Stimulated activated CD8-positive, alpha-beta memory T cell treated with anti-CD3 and anti-CD28 coated beads, Interleukin-12 subunit alpha, Interleukin-12 subunit beta, amount 100 ng/mL, for 4 hours (primary cell): ENCODE measurements at regions not wholly inside any gene's neighbourhood (a gene's known extent, or its start where the extent isn't known, plus 50 kb on each side); places are given as distances from the start of the nearest gene placed in this dataset.

ENCODE experiments used
- DNase-seq: peaks from one replicate; pipeline ENCODE4 v3.0.0-alpha.2; 2020; ENCODE audit warnings: low read depth

DNA sequence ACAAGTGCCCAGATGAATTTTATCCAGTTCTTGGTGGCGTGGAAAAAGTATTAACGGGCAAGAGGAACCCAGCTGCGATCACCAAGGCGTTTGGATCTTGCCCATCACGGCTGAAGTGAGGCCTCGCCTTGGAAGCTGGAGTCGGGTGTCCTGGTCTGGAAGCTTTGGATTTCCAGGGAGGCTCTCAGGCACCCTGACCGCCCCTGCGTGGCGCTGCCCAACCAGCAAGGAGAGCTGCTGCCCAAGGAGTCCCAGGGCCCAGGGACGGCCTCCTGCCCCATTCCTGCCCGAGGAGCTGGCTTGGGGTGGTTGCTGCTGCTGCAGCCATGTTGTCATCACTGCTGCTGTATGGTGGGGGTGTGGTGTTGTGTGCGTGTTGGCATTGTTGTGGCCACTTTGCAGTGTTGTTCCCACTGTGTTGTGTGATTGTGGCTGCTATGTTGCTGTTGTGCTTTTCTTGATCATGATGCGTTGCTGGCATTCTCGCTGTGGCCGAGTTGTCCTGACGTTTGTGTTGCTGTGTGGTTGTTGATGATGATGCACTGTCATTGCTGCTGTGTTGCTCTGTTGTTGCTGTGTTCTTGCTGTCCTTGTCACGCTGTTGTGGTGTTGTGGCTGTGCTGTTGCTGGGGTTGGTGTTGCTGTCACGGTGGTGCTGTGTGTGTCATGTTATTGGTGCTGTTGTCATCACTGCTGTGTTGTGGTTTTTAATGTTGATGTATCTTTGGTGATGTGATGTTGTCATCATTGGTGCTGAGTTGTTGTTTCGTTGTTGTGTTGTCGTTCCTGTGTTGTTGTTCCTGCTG, 318.8 kb downstream of the C16orf95 start:
- DNase-seq, result no peak

- no peak for DNase-seq
Observed at GRCh38 chr16:87000001-87000400, 317.2 kb downstream of the C16orf95 start.

DNA sequence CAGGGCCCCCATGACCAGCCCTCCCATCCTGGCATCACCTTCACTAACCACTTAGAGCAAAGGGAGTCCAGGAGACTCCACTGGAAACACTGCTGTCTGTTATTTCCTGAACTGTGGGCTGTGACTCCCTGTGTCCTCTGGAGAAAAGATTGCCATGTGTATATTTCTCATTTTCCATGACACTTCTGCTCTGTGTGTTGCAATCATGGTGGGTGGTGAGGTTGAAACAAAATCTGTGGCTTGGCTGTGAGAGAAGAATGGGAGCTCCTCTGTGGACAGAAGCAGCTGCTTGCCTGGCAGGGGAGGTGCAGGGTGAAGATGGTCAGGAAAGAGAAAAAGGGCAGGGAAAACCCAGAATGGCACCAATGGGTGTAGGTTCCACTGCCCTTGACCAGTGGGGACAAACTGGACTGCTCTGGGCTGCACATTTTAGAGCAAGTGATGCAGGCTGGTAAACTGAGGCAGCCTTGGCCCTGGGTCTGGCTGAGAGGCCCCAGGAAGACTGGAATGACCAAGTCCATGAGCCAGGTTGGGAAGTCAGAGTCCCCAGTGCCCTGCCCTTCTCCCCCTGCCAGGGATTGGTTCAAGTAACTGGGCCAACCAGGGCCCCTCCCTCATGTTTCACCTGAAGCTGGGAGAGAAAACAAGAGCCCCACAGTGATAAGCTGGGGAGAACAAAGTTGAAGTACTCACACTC, 314.3 kb downstream of the C16orf95 start:
- no peak for DNase-seq

- DNase-seq, result no peak
Observed at GRCh38 chr16:87003414-87003755, 313.8 kb downstream of the C16orf95 start.

DNA sequence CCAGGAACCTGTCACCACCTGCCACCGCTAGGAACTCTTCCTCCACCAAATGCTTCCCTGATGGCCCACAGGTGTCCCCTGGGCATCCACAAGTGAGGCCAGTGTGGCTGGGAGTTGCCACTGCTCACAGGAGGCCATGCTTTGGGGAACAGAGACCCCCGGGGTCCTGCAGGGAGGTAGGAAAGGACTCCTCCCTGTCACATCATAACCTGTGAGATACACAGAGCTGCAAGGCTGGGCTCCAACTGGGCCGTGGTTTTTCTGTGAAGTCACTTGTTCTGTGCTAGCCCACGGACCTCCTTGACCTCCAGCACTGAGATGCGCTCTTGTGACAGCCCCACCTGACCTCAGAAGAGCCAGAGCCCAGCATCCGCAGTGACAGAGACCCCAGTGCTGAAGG, 311.2 kb downstream of the C16orf95 start:
- DNase-seq, result no peak

DNA sequence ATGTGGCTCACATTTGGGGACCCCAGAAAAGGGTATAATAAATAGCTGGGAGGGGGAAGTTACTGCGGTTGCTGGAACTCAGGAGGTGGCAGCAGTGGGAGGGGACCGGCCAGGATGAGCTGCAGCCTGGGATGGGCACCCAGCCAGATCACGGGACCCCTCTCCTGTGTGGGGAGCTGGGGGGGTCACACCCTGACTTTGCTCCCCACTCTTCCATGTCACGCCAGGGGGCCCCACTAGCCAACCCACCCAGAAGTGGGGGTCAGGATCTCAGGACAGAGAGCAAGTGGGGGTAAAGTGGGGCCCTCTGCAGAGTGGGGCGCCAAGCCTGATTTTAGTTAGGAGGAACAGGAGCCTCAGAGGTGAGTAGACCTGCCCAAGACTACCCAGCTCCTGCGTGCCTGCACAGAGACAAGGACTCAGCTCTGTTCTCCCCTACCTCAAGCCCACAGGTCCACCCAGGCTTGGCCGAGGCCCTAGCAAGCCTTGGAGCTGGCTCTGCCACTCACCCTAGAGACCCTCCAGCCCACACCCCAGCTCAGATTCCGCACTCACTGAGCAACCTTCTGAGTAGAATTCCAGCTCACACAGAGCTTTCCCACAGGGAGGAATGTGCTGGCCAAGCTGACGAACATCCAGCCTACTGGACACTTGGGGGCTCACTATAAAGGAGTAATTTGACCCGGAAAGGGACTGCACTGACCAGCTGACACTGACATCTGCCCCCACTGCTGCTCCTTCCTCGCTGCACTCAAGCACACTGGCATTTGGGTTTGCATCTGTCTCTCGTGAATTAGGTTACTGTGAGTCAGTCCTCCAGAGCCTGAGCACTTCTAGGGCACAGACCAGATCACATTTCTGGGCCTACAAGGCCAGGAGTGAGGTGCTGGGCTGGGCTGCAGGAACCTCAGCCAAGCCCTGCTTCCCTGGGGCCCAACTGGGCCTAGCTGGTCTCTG, 310.1 kb downstream of the C16orf95 start:
- DNase-seq, result no peak

DNA sequence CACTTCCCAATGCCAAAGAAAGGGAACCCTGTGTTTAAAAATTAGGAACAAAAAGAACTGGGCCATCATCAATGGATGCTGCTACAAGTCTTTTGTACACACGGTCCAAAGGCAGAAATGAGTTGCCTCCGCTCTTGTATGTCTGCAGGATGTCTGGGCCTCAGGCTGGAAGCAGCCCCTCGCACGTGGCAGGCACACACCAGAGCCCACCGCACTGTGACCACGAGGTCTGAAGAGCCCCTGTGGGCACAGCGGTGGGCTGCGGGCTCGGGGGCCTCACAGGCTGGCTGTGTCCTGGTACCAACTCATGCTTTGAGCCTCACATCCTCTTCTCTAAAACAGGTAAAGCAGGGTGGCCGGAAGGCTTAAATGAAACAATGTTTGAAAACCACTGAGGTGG, 309.3 kb downstream of the C16orf95 start:
- no peak for DNase-seq

DNA sequence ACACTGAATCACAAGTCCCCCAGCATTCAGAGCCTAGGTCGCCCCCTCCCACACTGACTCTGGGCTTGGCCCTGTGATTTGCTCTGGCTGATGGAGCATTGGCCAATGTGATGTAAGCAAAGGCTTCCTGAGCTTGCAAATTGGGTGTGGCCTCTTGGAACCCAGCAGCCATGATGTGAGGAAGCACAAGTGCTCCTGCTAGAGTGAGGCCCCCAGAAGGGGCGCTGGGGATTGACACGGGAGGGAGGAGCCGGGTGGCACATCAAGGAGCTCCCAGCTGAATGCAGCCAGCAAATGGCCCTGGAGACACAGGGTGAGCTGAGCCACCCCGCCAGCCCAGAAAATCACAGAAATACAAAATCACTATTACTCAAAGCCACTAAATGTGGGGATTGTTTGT, 308.5 kb downstream of the C16orf95 start:
- no peak for DNase-seq

- no peak for DNase-seq
Observed at GRCh38 chr16:87012954-87013938, 303.9 kb downstream of the C16orf95 start.

DNA sequence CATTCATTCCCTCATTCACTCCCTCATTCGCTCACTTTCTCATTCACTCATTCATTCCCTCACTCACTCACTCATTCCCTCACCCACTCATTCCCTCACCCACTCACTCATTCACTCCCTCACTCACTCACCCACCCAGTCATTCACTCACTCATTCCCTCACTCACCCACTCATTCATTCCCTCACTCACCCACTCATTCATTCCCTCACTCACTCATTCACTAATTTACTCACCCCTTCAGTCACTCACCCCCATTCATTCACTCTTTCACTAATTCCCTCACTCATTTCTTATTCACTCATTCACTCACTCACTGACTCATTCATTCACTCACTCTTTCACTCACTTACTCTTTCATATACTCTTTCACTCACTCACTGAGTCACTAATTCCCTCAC, 303.1 kb downstream of the C16orf95 start:
- DNase-seq, result no peak

- DNase-seq, result no peak
Observed at GRCh38 chr16:87015021-87015420, 302.2 kb downstream of the C16orf95 start.

DNA sequence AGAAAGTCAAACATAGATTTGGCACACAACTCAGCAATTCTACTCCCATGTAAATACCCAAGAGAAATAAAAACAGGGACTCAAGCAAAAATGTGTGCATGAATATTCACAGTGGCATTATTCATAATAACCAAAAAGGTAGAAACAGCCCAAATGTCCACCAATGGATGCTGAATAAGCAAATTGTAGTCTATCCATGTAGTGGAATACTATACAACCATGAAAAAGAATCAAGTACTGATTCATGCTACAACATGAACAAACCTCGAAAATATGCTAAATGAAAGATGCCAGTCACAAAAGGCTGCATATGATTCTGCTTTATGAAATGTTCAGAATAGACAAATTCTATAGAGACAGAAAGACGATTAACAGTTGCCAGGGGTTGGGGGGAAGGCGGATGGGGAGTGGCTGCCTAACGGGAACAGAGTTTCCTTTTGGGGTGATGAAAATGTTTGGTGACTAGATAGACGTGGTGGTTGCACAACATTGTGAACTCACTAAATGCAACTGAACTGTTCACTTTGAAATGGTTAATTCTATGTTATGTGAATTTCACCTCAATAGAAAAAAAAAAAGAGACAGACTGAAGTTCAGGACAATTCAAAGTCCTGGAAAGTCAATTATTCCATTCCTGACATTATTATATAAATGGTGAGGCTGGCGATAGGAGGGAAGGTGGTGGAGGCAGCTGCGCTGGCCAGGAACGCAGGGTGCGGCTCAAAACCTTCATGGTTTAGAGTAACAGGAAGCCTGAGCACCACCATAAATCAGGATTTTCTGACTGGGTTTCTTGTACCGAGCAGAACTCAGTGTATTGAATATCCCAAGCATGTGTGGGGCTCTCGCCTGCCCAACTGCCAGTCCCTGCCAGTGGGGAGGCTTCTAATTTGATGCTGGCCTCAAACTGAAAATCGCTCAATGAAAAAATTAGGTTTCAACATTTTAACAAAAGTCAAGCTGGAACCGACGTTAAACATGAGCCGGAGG, 300.9 kb downstream of the C16orf95 start:
- DNase-seq, result no peak

DNA sequence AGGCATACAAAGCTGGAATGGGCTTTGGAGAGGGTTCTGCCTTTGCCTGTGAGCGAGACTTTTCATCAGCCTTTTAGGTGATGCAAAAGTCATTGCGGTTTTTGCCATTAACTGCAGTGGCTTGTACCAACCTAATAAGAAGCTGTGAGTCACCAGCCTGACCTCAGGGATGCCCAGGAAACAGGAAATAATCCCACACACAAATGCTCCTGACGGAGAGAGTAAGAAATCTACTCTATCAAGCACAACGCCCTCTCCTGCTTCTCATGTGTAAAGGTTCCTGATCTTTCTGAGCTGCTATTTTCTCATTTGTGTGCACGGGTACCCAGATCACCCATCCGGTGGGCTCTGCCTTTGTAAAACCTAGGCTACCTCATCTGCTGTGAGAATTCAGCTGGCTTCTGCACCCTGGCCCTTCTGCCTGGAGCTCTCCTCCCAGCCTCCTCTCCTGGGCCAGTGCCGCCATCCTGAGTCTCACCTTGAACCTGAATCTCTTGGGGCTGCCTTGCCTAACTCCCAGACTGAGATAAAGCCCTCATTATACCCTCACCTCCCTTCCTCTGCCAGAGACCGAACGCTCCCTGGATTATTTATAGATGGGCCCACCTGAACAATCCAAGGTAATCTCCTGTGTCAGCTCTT, 299.7 kb downstream of the C16orf95 start:
- no peak for DNase-seq

GRCh38 chr16:87025676-87026075, 291.5 kb downstream of the C16orf95 start:
- DNase-seq, result no peak

DNA sequence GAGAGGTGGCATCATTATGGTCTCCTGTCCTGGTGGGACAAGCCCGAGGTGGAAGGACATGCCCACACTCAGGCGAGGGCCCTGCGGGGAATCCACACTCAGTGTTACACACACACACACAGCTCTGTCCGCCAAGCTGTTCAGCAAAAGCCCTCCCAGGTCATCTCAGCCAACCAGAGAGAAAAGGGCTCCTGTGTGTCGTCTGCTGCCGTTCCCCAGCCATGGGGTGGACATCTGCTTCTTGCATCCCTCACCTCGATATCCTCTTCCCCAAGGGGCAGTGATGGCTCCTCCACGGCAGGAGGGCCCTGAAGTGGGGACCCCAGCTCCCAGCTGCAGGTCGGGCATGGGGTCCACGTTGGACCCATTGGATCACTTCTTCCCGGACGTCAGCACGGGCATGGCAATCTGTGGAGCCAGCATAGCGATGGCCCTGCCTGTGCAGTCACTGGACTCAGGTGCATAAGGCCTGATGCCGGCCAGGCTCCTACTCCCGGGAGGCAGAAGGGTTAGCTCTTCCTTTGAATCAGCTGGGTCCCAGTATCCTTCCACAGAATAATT, 290.1 kb downstream of the C16orf95 start:
- DNase-seq, result no peak

- DNase-seq, result no peak
Observed at GRCh38 chr16:87028481-87029320, 288.5 kb downstream of the C16orf95 start.

DNA sequence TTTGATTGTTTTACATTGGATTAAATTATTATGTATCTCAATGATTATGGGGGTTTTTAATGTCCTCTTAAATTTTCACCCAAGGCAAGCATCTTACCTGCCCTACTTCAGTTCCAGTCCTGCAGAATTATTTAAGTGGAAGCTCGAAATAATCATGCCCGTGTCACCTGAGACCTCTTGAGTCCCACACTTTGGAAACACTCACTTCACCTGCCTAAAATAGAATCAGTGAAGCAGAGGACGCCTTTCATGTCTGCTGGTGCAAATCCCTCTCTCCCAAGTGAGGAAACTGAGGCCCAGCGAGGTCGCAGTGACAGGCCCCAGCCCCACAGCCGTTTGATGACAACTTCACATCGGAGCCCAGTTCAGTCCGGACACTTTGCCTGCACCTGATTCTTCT, 284.6 kb downstream of the C16orf95 start:
- DNase-seq, result no peak

GRCh38 chr16:87033021-87033471, 284.1 kb downstream of the C16orf95 start:
- no peak for DNase-seq
